ENCODE measurements at regions not wholly inside any gene's neighbourhood (a gene's known extent, or its start where the extent isn't known, plus 50 kb on each side); places are given as distances from the start of the nearest gene placed in this dataset.

- no peak for DNase-seq (ENCODE audit: low spot score)
Observed at GRCh38 chr5:73339051-73339575, 109.5 kb downstream of the FOXD1 start.

DNA sequence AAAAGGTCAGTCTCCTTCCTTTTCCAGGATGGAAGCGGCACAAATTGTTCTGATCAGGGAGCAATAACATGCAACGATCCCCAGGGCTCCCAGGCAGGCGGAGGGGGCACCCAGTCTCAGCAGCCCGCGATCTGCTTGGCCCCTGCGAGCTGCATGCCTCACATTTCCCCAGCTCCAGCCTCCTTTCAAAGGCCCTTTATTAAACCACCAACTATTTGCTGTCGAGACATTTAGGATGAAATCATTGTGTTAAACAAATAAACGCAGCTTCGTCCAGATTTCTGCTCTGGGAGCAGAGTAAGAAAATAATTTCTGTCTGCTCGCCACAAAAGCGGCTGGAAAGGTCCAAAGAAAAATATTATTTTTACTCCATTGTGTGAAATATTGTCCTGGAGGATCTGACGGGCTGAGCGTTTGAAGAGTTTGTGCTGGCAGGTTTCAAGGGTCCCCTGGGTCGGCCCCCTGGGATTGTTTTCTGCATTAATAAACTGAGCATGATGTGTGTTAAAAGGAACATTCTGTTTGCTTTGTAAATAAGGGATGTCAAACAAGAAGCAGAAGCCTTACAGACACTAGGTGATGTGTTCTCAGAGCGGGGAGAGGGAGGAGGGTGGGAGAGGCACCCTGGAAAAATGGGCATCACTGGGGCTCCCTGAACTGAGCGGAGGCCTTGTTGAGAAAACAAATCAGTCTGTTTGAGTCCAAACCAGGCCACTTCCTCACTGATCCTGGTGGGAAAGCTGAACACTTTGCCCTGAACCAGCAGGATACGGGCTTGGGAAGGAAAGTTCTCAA is 110.1 kb downstream of the FOXD1 start:
- DNase-seq (ENCODE audit: low spot score): peak; percentile 2

GRCh38 chr5:73337586-73338255 is 110.9 kb downstream of the FOXD1 start:
- no peak for DNase-seq (ENCODE audit: low spot score)

DNA sequence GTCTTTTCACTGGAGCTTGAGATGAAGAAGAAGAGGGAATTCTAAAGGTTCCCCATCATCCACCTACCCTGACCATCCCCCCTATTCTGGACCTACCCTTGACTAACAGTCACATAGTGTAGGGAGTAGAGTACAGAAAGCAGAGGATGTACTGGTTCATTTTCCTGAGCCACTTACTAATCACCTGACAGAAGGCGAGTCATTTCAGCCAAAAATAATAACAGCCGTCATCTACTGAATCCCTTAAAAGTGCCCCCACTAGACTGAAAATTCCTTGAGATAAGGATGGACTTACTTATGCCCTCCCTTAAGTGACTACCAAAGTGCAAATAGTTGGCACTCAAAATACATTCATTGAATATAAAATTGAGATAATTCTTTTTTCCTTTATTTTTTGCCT is 112.2 kb downstream of the FOXD1 start:
- DNase-seq (ENCODE audit: low spot score): no peak

- DNase-seq (ENCODE audit: low spot score): no peak
Observed at GRCh38 chr5:73333944-73334703, 114.5 kb downstream of the FOXD1 start.

- no peak for DNase-seq (ENCODE audit: low spot score)
Observed at GRCh38 chr5:73330613-73331012, 118.0 kb downstream of the FOXD1 start.

DNA sequence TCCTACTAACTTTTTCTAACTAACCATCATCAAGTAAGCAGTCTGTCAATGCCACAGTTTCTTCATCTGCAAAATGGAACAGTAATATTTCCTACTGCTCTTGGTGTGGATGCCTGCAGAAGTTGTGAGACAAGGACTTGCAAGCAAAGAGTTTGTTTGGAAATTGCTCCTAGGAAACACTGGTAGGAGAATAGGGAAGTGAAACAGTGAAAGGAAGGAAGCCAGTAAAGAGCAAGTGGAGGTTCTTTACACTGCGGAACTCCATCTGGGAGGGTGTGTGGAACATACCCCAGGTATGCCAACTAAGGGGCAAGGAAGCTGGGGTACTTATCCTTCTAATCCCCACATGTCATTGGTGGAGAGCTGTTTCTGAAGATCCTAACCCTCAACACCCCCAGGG is 119.9 kb downstream of the FOXD1 start:
- peak; percentile 11 for DNase-seq (ENCODE audit: low spot score)

DNA sequence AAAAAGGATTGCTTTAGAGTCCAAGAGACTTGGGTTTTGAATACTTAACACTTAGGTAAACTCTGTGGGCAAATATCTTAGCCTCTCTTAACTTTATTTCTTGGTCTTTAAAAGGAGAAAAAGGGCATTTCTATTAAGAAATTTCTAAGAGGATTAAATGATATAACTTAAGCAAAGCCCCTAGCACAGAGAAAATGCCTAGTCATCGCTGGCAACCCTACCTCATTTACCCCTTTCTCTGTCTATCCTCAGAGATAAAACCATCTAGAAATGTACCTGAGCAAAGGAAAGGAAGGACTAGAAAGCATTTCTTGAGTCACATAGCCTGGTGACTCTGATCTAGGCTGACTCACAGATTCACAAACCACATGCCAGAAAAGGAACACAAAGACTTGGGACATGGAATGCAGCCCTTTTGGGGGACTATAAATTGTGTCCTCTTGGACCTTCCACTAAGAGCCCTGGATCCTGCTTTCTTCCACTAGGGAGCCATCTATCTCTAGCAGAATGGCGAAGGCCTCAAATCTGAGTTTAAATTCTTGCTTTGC is 120.6 kb downstream of the FOXD1 start:
- no peak for DNase-seq (ENCODE audit: low spot score)

GRCh38 chr5:73325546-73325945 is 123.0 kb downstream of the FOXD1 start:
- no peak for DNase-seq (ENCODE audit: low spot score)

- no peak for DNase-seq (ENCODE audit: low spot score)
Observed at GRCh38 chr5:73323466-73323865, 125.1 kb downstream of the FOXD1 start.

DNA sequence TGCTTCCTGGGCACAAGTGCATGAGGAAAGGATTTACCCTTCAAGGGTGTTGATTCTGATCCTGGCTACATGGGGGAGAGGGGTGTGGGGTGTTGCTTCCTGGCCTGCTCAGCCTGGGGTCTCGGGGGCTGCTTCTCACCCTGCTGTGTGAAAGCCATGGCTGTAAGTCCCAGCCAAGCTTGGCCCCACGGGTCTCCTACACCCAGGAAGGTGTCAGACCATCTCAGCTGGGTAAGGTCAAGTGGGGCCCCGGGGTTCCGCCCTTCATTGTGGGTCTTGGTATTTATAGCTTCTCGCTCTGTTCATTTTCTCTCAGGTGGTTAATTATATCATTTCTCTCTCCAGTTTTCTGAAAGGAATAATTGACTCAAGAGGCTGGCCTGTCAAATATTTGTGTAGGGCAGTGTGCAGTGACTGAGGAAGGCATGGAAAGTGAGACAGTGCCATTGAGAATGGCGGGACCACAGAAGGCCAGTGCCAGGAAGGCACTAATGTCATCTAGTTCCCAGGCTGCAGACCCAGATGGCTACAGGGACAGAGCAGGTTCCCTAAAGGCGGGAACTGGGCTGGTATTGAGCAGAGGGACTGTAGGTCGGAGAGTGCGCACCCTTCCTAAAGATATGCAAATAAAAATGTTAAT is 126.0 kb downstream of the FOXD1 start:
- DNase-seq (ENCODE audit: low spot score): no peak

GRCh38 chr5:73321757-73322436 is 126.7 kb downstream of the FOXD1 start:
- no peak for DNase-seq (ENCODE audit: low spot score)

DNA sequence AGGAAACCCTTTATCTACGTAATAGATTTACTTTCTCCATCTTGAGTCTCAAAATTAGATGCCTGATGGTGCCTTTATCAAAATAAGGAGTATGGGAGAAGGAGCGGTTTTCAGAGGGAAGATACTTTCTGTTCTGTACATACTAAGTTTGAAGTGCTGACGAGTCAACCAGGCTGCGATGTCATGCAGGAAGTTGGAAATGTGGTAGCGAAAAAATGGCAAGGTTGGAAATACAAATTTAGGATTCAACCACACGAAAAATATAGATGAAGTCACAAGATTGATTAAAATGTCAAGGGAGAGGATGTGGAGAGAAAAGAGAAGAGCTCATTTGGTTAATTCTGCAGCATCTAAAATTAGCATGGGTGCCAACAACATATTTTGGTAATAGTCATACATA is 129.5 kb downstream of the FOXD1 start:
- no peak for DNase-seq (ENCODE audit: low spot score)

GRCh38 chr5:73318308-73318719 is 130.3 kb downstream of the FOXD1 start:
- DNase-seq (ENCODE audit: low spot score): no peak

DNA sequence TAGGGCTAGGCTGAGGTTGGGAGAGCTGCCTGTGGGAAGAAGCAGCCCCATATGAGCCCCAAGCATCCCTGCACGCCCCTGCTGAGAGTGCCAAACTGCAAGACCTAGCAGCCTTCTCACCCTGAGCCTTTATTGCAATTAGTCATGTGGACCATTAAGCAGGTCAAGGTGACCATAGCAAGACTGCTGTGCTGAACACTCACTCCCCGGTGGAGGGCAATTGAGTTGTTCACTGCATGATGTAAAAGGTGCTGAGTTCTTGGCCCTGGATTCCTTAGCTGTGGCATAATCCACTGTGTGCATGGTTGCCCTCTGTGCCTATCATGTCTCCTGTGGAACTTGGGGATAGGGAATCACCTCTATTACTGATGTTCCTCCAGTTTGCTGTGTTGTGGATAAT is 131.1 kb downstream of the FOXD1 start:
- DNase-seq (ENCODE audit: low spot score): no peak

GRCh38 chr5:73314395-73315257 is 134.0 kb downstream of the FOXD1 start:
- no peak for DNase-seq (ENCODE audit: low spot score)

DNA sequence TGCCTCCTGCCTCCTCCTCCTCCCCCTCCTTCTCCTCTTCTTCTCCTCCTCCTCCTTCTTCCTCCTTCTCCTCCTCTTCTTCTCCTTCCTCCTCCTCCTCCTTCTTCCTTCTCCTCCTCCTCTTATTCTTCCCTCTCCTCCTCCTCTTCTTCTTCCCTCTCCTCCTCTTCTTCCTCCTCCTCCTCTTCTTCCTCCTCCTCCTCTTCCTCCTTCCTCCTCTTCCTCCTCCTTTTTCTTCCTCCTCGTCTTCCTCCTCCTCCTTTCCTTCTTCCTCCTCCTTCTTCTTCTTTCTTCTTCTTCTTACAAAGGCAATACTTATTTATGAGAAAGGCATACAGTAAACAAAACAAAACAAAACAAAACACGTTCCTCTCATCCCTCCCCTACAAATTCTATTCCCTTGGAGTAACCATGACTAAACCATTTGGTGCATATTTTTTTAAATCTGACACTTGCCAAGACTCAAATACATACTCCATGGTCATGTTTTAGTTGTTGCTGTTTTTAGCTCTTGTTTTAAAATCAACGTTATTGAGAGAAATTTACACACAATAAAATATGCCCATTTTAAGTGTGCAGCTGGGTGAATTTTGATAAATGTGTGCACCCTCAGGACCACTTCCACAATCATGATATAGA is 135.6 kb downstream of the FOXD1 start:
- no peak for DNase-seq (ENCODE audit: low spot score)

DNA sequence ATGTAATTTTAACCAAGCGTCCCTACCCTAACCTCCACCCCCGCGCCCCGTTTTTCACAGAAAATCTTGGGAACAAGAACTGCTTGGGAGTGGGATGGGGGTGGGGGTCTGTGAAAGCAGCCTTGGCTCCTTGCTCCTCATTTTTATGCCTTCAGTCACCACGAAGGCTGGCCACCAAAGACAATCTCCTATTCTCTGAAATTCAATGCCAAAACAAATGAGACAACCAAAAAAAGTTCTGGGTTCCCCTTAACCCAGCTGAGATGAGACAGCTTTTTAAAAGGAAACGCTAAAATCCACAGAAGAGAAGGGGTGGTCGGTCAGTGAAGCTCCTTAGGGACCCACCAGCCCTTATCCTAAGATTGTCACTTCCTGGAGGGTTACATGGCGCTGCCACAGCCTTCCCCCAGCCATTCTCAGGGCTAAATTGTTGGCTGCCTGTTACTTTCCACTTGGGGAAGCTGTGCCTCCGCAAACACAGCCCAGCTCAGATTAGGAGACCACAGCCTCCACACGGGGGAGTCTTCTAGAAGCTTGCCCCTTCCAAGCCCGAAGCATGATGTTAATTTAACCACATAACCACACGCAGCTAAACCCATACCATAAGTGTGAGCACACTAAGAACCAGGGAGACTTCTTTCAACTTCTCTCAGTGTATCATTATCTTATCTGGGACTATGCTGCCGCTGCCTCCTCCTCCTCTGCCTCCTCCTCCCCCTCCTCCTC is 136.3 kb downstream of the FOXD1 start:
- DNase-seq (ENCODE audit: low spot score): no peak
